Vagina (tissue), 2 donors: ENCODE measurements at regions not wholly inside any gene's neighbourhood (a gene's known extent, or its start where the extent isn't known, plus 50 kb on each side); places are given as distances from the start of the nearest gene placed in this dataset.

Experiments
- DNase-seq, 2 donors: peaks; one replicate each; pipeline ENCODE4 v3.0.0-alpha.2; 2017; ENCODE audit errors: extremely low spot score in 2 of 2
- H3K27ac ChIP-seq: fragments of 200-600 bp; sonication (generic); one replicate; pipeline ENCODE4 v1.5.1; 2019
- H3K27me3 ChIP-seq: fragments of 200-600 bp; sonication (generic); one replicate; pipeline ENCODE4 v1.5.1; 2019
- H3K36me3 ChIP-seq, 2 donors: fragments of 200-600 bp; sonication (generic); one replicate each; pipeline ENCODE4 v1.5.1; 2017 to 2019
- H3K4me1 ChIP-seq: fragments of 200-600 bp; sonication (generic); one replicate; pipeline ENCODE4 v1.5.1; 2019
- H3K4me3 ChIP-seq, 2 donors: fragments of 200-600 bp; sonication (generic); 1 replicate in 1 of 2; 2 replicates in 1 of 2; pipeline ENCODE4 v1.5.1; 2016 to 2019
- H3K9me3 ChIP-seq: fragments of 200-600 bp; sonication (generic); one replicate; pipeline ENCODE4 v1.5.1; 2019
- POLR2A ChIP-seq, 2 donors: fragments of 450-650 bp; IDR thresholded peaks; one replicate each; pipeline ENCODE4 v1.6.1; 2017; ENCODE audit warnings: antibody characterized with exemption in 2 of 2, mild to moderate bottlenecking in 2 of 2, moderate library complexity in 2 of 2
- POLR2AphosphoS5 ChIP-seq, 2 donors: sonication (generic); formaldehyde crosslinking; IDR thresholded peaks; one replicate each; pipeline ENCODE4 v1.9.0; 2017; ENCODE audit warnings: antibody characterized with exemption in 2 of 2, mild to moderate bottlenecking in 2 of 2, low read depth in 1 of 2; ENCODE audit not compliant: insufficient read depth in 1 of 2
- intact Hi-C: fragments of 100-400 bp; cut with DNase I; formaldehyde crosslinking; loops from one replicate; pipeline ENCODE4 v1.15.1; 2023
- TF ChIP-seq, protein P1 (sequence below), 3 experiments: fragments of 450-650 bp in 2 of 3; fragments of 200-600 bp in 1 of 3; sonication (generic) in 1 of 3; IDR thresholded peaks; one replicate each; pipeline ENCODE4 v1.5.1; 2017 to 2019; ENCODE audit warnings: antibody characterized with exemption in 3 of 3, mild to moderate bottlenecking in 2 of 3, moderate library complexity in 2 of 3

DNA sequence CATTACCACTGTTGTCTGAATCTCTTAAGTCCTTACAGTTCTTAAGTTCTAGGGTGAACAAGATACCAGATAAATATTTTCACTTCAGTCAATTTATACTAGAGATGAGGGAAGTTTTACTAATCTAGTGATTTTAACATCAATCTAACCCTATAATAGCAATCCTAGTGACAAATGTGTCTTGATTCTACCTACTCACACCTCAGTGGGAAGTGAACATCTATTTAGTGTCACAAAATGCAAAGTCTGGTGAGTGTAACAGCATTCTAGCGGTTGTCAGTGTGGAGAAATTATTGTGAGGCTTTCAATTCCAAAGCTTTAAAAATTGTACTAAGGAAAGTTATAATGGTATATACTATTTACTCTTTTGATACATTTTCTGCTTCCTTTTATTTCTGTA, 225.8 kb upstream of the CYLC2 start:
- no peak overlapping the region for H3K4me3 ChIP-seq
- H3K27me3 ChIP-seq, result no peaks in the 10 kb centered on the region
- no peaks in the 10 kb centered on the region for H3K36me3 ChIP-seq
- no peak overlapping the region for H3K27ac ChIP-seq
- intact Hi-C loops, result no loop called here
- no peaks in the 10 kb centered on the region for H3K4me1 ChIP-seq
- TF ChIP-seq POLR2AphosphoS5 (IDR thresholded peaks at IDR 0.05; ENCODE audit: insufficient read depth in 1 of 2, low read depth in 1 of 2) (no peak), POLR2A (IDR thresholded peaks at IDR 0.05) (no peak)
- TF ChIP-seq, protein P1, sequence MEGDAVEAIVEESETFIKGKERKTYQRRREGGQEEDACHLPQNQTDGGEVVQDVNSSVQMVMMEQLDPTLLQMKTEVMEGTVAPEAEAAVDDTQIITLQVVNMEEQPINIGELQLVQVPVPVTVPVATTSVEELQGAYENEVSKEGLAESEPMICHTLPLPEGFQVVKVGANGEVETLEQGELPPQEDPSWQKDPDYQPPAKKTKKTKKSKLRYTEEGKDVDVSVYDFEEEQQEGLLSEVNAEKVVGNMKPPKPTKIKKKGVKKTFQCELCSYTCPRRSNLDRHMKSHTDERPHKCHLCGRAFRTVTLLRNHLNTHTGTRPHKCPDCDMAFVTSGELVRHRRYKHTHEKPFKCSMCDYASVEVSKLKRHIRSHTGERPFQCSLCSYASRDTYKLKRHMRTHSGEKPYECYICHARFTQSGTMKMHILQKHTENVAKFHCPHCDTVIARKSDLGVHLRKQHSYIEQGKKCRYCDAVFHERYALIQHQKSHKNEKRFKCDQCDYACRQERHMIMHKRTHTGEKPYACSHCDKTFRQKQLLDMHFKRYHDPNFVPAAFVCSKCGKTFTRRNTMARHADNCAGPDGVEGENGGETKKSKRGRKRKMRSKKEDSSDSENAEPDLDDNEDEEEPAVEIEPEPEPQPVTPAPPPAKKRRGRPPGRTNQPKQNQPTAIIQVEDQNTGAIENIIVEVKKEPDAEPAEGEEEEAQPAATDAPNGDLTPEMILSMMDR (IDR thresholded peaks at IDR 0.05), result no peak
- H3K9me3 ChIP-seq, result no peaks in the 10 kb centered on the region
- DNase-seq, result no peak

DNA sequence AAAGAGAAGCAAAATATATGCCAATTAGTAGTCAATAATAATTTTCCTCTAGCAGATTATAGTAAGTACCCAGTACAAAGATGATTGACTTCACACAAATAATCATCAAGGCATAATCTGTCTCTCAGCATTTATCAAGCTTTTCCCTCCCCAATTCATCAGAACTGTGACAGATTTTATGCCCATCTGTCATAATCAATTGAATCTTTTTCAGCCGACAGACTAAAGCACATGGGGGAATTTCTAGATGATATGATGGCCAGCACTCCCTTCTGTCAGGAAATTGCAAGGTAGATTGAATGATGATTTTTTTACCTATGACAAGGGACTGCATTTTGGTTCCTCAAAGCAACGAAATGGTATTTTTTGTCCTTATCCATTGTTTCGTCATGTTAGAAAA, 227.1 kb upstream of the CYLC2 start:
- no peak for TF ChIP-seq POLR2A (IDR thresholded peaks at IDR 0.05)
- TF ChIP-seq POLR2AphosphoS5 (IDR thresholded peaks at IDR 0.05; ENCODE audit: insufficient read depth in 1 of 2, low read depth in 1 of 2), result no peak
- TF ChIP-seq, protein P1 (IDR thresholded peaks at IDR 0.05), result no peak
- intact Hi-C loops, result no loop called here
- no peaks in the 10 kb centered on the region for H3K9me3 ChIP-seq

DNA sequence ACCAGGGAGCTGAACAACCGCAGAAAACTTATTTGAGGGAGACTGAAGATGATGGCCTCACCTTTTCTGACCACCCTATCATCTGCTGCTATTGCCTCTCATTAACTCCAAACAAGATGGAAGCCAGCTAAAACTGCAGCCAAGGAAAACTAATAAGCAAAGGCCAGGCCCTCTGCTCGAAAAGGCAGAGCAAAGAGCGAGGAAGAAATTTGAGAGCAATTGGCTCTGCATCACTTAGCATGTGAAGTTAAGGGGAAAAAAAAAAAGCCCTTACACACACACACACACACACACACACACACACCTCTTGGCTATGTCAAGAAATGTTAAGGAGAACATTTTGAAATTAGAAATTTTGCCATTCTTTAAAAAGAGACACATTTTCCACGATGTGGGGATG, 228.1 kb upstream of the CYLC2 start:
- Histone ChIP-seq H3K36me3 (no peaks in the 10 kb centered on the region), H3K27me3 (no peaks in the 10 kb centered on the region)
- intact Hi-C loops, result no loop called here

More for the DNA sequence above, 227.1 kb upstream of the CYLC2 start:
- Histone ChIP-seq H3K4me1 (no peaks in the 10 kb centered on the region), H3K27ac (no peak overlapping the region), H3K36me3 (no peaks in the 10 kb centered on the region), H3K27me3 (no peaks in the 10 kb centered on the region), H3K4me3 (no peak overlapping the region)
- DNase-seq, result no peak

DNA sequence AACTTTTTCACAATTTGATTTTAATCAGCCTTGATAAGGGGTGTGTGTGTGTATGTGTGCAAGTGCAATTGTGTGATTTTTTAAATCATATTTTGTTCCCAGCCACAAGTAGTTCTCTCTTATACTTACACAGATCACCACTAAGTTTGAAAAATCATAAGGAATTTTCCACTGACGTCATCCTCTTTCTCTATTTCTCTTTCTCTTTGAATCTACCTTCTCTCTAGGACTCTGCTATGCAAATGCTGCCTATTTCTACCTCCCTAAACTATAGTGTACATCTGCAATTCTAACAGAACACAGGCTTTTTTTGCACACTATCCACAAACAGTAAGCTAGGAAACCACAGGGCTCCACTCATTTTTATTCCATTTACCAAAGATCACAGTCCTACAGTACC, 254.6 kb upstream of the CYLC2 start:
- no peak overlapping the region for H3K27ac ChIP-seq
- no peak overlapping the region for H3K4me3 ChIP-seq
- no peaks in the 10 kb centered on the region for H3K36me3 ChIP-seq
- no peak for DNase-seq
- TF ChIP-seq POLR2A (IDR thresholded peaks at IDR 0.05) (no peak), POLR2AphosphoS5 (IDR thresholded peaks at IDR 0.05; ENCODE audit: insufficient read depth in 1 of 2, low read depth in 1 of 2) (no peak)
- TF ChIP-seq, protein P1 (IDR thresholded peaks at IDR 0.05), result no peak
- H3K9me3 ChIP-seq, result no peaks in the 10 kb centered on the region
- intact Hi-C loops, result no loop called here
- H3K4me1 ChIP-seq, result no peaks in the 10 kb centered on the region
- H3K27me3 ChIP-seq, result no peaks in the 10 kb centered on the region

More for the DNA sequence above, 228.1 kb upstream of the CYLC2 start:
- TF ChIP-seq, protein P1 (IDR thresholded peaks at IDR 0.05), result no peak
- no peak for TF ChIP-seq POLR2AphosphoS5 (IDR thresholded peaks at IDR 0.05; ENCODE audit: insufficient read depth in 1 of 2, low read depth in 1 of 2)
- TF ChIP-seq POLR2A (IDR thresholded peaks at IDR 0.05), result no peak
- no peaks in the 10 kb centered on the region for H3K9me3 ChIP-seq
- H3K4me1 ChIP-seq, result no peaks in the 10 kb centered on the region
- no peak for DNase-seq
- H3K4me3 ChIP-seq, result no peak overlapping the region
- H3K27ac ChIP-seq, result no peak overlapping the region

DNA sequence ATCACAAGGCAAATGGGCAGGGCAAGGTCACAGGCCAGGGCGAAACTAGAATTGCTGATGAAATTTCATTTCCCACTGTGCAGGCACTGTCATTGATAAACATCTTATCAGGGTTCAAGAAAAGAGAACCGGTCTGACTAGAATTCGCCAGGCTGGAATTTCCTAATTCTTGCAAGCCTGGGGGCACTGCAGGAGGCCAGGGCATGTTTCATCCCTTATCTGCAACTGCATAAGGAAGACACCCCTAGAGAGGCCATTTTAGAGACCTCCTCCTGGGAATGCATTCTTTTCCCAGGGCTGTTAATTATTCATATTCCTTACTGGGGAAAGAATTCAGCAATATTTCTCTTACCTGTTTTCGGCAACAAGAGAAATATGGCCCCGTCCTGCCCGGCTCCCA, 266.2 kb upstream of the CYLC2 start:
- intact Hi-C loops, result no loop called here
- H3K9me3 ChIP-seq, result no peaks in the 10 kb centered on the region
- TF ChIP-seq POLR2AphosphoS5 (IDR thresholded peaks at IDR 0.05; ENCODE audit: insufficient read depth in 1 of 2, low read depth in 1 of 2) (no peak), POLR2A (IDR thresholded peaks at IDR 0.05) (no peak)
- H3K4me3 ChIP-seq, result no peak overlapping the region
- H3K27ac ChIP-seq, result no peak overlapping the region
- DNase-seq, result no peak
- H3K27me3 ChIP-seq, result no peaks in the 10 kb centered on the region
- H3K4me1 ChIP-seq, result no peaks in the 10 kb centered on the region
- H3K36me3 ChIP-seq, result no peaks in the 10 kb centered on the region
